Activated CD4-positive, alpha-beta memory T cell treated with anti-CD3 and anti-CD28 coated beads, Interleukin-2, amount 10 ng/mL, durations not matched to agents 7 days and 5 days (primary cell): ENCODE measurements at regions not wholly inside any gene's neighbourhood (a gene's known extent, or its start where the extent isn't known, plus 50 kb on each side); places are given as distances from the start of the nearest gene placed in this dataset.

Source experiments
- CTCF ChIA-PET: fragments of 350-600 bp; sonication (Branson Sonifier 250); formaldehyde crosslinking; loops from one replicate; lab custom pipeline; 2021; ENCODE audit warnings: antibody characterized with exemption, inconsistent platforms; lab: Charles Lee
- POLR2A ChIA-PET: fragments of 350-600 bp; sonication (Branson Sonifier 250); formaldehyde crosslinking; loops from one replicate; lab custom pipeline; 2021; ENCODE audit warnings: antibody characterized with exemption; lab: Charles Lee
- DNase-seq: peaks from one replicate; pipeline ENCODE4 v3.0.0-alpha.2; 2020
- H3K27ac Mint-ChIP-seq: one replicate; pipeline ENCODE4 v1.8.0; 2021; ENCODE audit warnings: mild to moderate bottlenecking, mixed read lengths
- H3K27me3 Mint-ChIP-seq: one replicate; pipeline ENCODE4 v1.8.0; 2021; ENCODE audit warnings: mixed read lengths
- H3K36me3 Mint-ChIP-seq: one replicate; pipeline ENCODE4 v1.8.0; 2021; ENCODE audit warnings: low read depth, mixed read lengths
- H3K4me1 Mint-ChIP-seq: one replicate; pipeline ENCODE4 v1.8.0; 2021; ENCODE audit warnings: mixed read lengths
- H3K4me3 Mint-ChIP-seq: one replicate; pipeline ENCODE4 v1.8.0; 2021; ENCODE audit warnings: mild to moderate bottlenecking, mixed read lengths
- H3K9me3 Mint-ChIP-seq: one replicate; pipeline ENCODE4 v1.8.0; 2021; ENCODE audit warnings: mixed read lengths

- Mint-ChIP-seq H3K4me1 (no peaks in the 10 kb centered on the region), H3K27ac (no peak overlapping the region), H3K27me3 (no peaks in the 10 kb centered on the region), H3K9me3 (no peaks in the 10 kb centered on the region), H3K36me3 (no peaks in the 10 kb centered on the region), H3K4me3 (no peak overlapping the region)
- ChIA-PET POLR2A (no interaction called here), CTCF (no interaction called here)
- DNase-seq, result no peak
Measured at GRCh38 chr1:208829595-208829994, 585.4 kb upstream of the PLXNA2 start.

GRCh38 chr1:208834381-208835096 is 590.4 kb upstream of the PLXNA2 start:
- Mint-ChIP-seq H3K9me3 (no peaks in the 10 kb centered on the region), H3K4me3 (no peak overlapping the region), H3K27ac (no peak overlapping the region), H3K36me3 (no peaks in the 10 kb centered on the region), H3K4me1 (no peaks in the 10 kb centered on the region), H3K27me3 (no peaks in the 10 kb centered on the region)
- DNase-seq, result no peak
- CTCF ChIA-PET, result no interaction called here
- POLR2A ChIA-PET, result no interaction called here

- CTCF ChIA-PET, result no interaction called here
Measured at GRCh38 chr1:208835097-208835463, 590.9 kb upstream of the PLXNA2 start.

GRCh38 chr1:208835781-208836180 is 591.6 kb upstream of the PLXNA2 start:
- Mint-ChIP-seq H3K4me1 (no peaks in the 10 kb centered on the region), H3K36me3 (no peaks in the 10 kb centered on the region), H3K27me3 (no peaks in the 10 kb centered on the region), H3K9me3 (peaks cover under 1% of the 10 kb centered on the region), H3K4me3 (no peak overlapping the region), H3K27ac (no peak overlapping the region)
- no peak for DNase-seq
- ChIA-PET POLR2A (no interaction called here), CTCF (no interaction called here)

More at GRCh38 chr1:208835097-208835463, 590.9 kb upstream of the PLXNA2 start:
- Mint-ChIP-seq H3K4me3 (no peak overlapping the region), H3K27ac (no peak overlapping the region), H3K27me3 (no peaks in the 10 kb centered on the region), H3K9me3 (no peaks in the 10 kb centered on the region), H3K4me1 (no peaks in the 10 kb centered on the region), H3K36me3 (no peaks in the 10 kb centered on the region)
- DNase-seq, result no peak
- POLR2A ChIA-PET, result no interaction called here

GRCh38 chr1:208837242-208837641 is 593.1 kb upstream of the PLXNA2 start:
- Mint-ChIP-seq H3K4me1 (no peaks in the 10 kb centered on the region), H3K27me3 (no peaks in the 10 kb centered on the region), H3K4me3 (no peak overlapping the region), H3K9me3 (peaks cover 3% of the 10 kb centered on the region), H3K27ac (no peak overlapping the region), H3K36me3 (no peaks in the 10 kb centered on the region)
- CTCF ChIA-PET, result no interaction called here
- POLR2A ChIA-PET, result no interaction called here
- DNase-seq, result no peak

GRCh38 chr1:208841436-208841835 is 597.3 kb upstream of the PLXNA2 start:
- Mint-ChIP-seq H3K9me3 (peaks cover 3% of the 10 kb centered on the region), H3K36me3 (no peaks in the 10 kb centered on the region), H3K27ac (no peak overlapping the region), H3K4me1 (no peaks in the 10 kb centered on the region), H3K27me3 (no peaks in the 10 kb centered on the region), H3K4me3 (no peak overlapping the region)
- CTCF ChIA-PET, result no interaction called here
- POLR2A ChIA-PET, result no interaction called here
- DNase-seq, result no peak

GRCh38 chr1:208842451-208842850 is 598.3 kb upstream of the PLXNA2 start:
- DNase-seq, result no peak
- CTCF ChIA-PET, result no interaction called here
- H3K27ac Mint-ChIP-seq, result no peak overlapping the region
- no peaks in the 10 kb centered on the region for H3K4me1 Mint-ChIP-seq
- POLR2A ChIA-PET, result no interaction called here
- no peak overlapping the region for H3K4me3 Mint-ChIP-seq
- H3K27me3 Mint-ChIP-seq, result no peaks in the 10 kb centered on the region
- H3K9me3 Mint-ChIP-seq, result peaks cover 3% of the 10 kb centered on the region
- H3K36me3 Mint-ChIP-seq, result no peaks in the 10 kb centered on the region

- POLR2A ChIA-PET, result no interaction called here
- Mint-ChIP-seq H3K4me1 (no peaks in the 10 kb centered on the region), H3K27ac (no peak overlapping the region), H3K9me3 (peaks cover 3% of the 10 kb centered on the region), H3K27me3 (no peaks in the 10 kb centered on the region), H3K36me3 (no peaks in the 10 kb centered on the region), H3K4me3 (no peak overlapping the region)
- no peak for DNase-seq
- CTCF ChIA-PET, result no interaction called here
Measured at GRCh38 chr1:208844158-208844557, 600.0 kb upstream of the PLXNA2 start.

GRCh38 chr1:208848854-208849253 is 604.7 kb upstream of the PLXNA2 start:
- ChIA-PET CTCF (interaction anchor here (0.7 kb wide), 1 partner anchor 664 kb away, joined by 3 read pairs; no protein-coding TSS in a partner anchor), POLR2A (no interaction called here)
- DNase-seq, result no peak
- Mint-ChIP-seq H3K4me3 (no peak overlapping the region), H3K4me1 (no peaks in the 10 kb centered on the region), H3K27me3 (no peaks in the 10 kb centered on the region), H3K27ac (no peak overlapping the region), H3K9me3 (no peaks in the 10 kb centered on the region), H3K36me3 (no peaks in the 10 kb centered on the region)

GRCh38 chr1:208850442-208850841 is 606.3 kb upstream of the PLXNA2 start:
- POLR2A ChIA-PET, result no interaction called here
- no peak for DNase-seq
- H3K36me3 Mint-ChIP-seq, result no peaks in the 10 kb centered on the region
- H3K9me3 Mint-ChIP-seq, result no peaks in the 10 kb centered on the region
- no peaks in the 10 kb centered on the region for H3K27me3 Mint-ChIP-seq
- no peaks in the 10 kb centered on the region for H3K4me1 Mint-ChIP-seq
- H3K4me3 Mint-ChIP-seq, result no peak overlapping the region
- CTCF ChIA-PET, result no interaction called here
- H3K27ac Mint-ChIP-seq, result no peak overlapping the region

- no peaks in the 10 kb centered on the region for H3K9me3 Mint-ChIP-seq
- no peak overlapping the region for H3K4me3 Mint-ChIP-seq
- no peaks in the 10 kb centered on the region for H3K36me3 Mint-ChIP-seq
- no peaks in the 10 kb centered on the region for H3K4me1 Mint-ChIP-seq
- POLR2A ChIA-PET, result no interaction called here
- no peaks in the 10 kb centered on the region for H3K27me3 Mint-ChIP-seq
- DNase-seq, result no peak
- CTCF ChIA-PET, result no interaction called here
- no peak overlapping the region for H3K27ac Mint-ChIP-seq
Measured at GRCh38 chr1:208851366-208851765, 607.2 kb upstream of the PLXNA2 start.

- POLR2A ChIA-PET, result no interaction called here
- no peaks in the 10 kb centered on the region for H3K9me3 Mint-ChIP-seq
- no peak overlapping the region for H3K4me3 Mint-ChIP-seq
- CTCF ChIA-PET, result no interaction called here
- H3K27me3 Mint-ChIP-seq, result no peaks in the 10 kb centered on the region
- no peak for DNase-seq
- no peaks in the 10 kb centered on the region for H3K4me1 Mint-ChIP-seq
- no peak overlapping the region for H3K27ac Mint-ChIP-seq
- no peaks in the 10 kb centered on the region for H3K36me3 Mint-ChIP-seq
Measured at GRCh38 chr1:208852911-208853310, 608.7 kb upstream of the PLXNA2 start.

- no peak for DNase-seq
- ChIA-PET CTCF (no interaction called here), POLR2A (no interaction called here)
- Mint-ChIP-seq H3K27me3 (no peaks in the 10 kb centered on the region), H3K36me3 (no peaks in the 10 kb centered on the region), H3K9me3 (no peaks in the 10 kb centered on the region), H3K27ac (no peak overlapping the region), H3K4me3 (no peak overlapping the region), H3K4me1 (no peaks in the 10 kb centered on the region)
Measured at GRCh38 chr1:208855403-208855802, 611.2 kb upstream of the PLXNA2 start.

GRCh38 chr1:208857465-208857864 is 613.3 kb upstream of the PLXNA2 start:
- Mint-ChIP-seq H3K9me3 (no peaks in the 10 kb centered on the region), H3K4me3 (no peak overlapping the region), H3K36me3 (no peaks in the 10 kb centered on the region), H3K27me3 (no peaks in the 10 kb centered on the region), H3K27ac (no peak overlapping the region), H3K4me1 (no peaks in the 10 kb centered on the region)
- ChIA-PET CTCF (no interaction called here), POLR2A (no interaction called here)
- DNase-seq, result no peak
